SK-N-MC (cell line): ENCODE measurements at regions not wholly inside any gene's neighbourhood (a gene's known extent, or its start where the extent isn't known, plus 50 kb on each side); places are given as distances from the start of the nearest gene placed in this dataset.

Experiments
- EZH2 ChIP-seq: fragments of 200-600 bp; sonication (generic); IDR thresholded peaks from one replicate; pipeline ENCODE4 v1.6.1; 2017; ENCODE audit warnings: antibody characterized with exemption
- FOXP2 ChIP-seq: optimal IDR thresholded peaks from 2 replicates; pipeline ENCODE3; 2011; ENCODE audit warnings: mild to moderate bottlenecking, moderate library complexity; ENCODE audit not compliant: insufficient read depth; ENCODE audit errors: extremely low read length, control extremely low read depth
- POLR2AphosphoS5 ChIP-seq: IDR thresholded peaks from 2 replicates; pipeline ENCODE4 v1.6.1; 2012; ENCODE audit warnings: mild to moderate bottlenecking, low read depth, low read length, borderline replicate concordance

DNA sequence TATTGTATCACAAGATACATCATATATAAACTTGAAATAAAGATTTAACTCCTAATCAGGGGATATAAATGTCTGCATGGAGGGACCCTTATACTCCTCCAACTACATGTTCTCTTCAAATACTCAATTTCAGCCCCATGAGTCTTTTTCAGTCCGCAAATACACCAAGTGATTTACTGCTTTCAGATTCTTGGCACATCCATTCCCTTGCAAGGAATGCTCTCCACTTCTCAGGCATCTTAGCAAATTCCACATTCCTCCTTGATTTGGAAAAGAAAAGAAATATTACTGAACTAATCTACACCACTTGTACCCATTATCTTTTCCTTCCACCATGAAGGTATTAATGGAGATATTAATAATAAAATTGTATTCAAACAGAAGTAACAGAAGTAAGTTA is 999.4 kb upstream of the GJE1 start:
- no peak for TF ChIP-seq POLR2AphosphoS5
- TF ChIP-seq EZH2: no peak
- TF ChIP-seq FOXP2: no peak
